Activated CD8-positive, alpha-beta memory T cell treated with anti-CD3 and anti-CD28 coated beads, Interleukin-2, amount 50 U/mL, for 48 hours (primary cell): ENCODE measurements at regions not wholly inside any gene's neighbourhood (a gene's known extent, or its start where the extent isn't known, plus 50 kb on each side); places are given as distances from the start of the nearest gene placed in this dataset.
A peak's percentile ranks its signal among the peaks of the same experiment; 100 is the strongest.
"Not testable (repeated sequence)": the region's sequence is repeated elsewhere in the genome, so short reads cannot be mapped to it uniquely, and the experiment has no call there.

Experiments used
- DNase-seq: peaks from one replicate; pipeline ENCODE4 v3.0.0-alpha.2; 2020

DNA sequence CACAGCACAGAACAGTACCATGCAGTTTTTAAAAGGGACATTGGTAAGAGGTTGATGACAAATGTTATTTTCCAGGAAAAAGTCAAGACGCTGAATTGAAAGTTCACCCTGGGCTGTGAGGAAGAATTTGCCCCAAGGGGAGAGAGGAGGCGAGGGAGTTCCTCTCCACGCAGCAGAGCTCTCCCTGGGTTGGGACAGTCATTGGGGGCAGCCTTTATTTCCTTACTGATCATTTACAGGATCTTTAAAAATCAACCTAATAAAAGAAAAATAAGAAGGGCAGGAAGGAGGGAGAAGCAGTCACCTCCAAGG lies 49.9 kb upstream of the WNT7B start:
- no peak for DNase-seq

DNA sequence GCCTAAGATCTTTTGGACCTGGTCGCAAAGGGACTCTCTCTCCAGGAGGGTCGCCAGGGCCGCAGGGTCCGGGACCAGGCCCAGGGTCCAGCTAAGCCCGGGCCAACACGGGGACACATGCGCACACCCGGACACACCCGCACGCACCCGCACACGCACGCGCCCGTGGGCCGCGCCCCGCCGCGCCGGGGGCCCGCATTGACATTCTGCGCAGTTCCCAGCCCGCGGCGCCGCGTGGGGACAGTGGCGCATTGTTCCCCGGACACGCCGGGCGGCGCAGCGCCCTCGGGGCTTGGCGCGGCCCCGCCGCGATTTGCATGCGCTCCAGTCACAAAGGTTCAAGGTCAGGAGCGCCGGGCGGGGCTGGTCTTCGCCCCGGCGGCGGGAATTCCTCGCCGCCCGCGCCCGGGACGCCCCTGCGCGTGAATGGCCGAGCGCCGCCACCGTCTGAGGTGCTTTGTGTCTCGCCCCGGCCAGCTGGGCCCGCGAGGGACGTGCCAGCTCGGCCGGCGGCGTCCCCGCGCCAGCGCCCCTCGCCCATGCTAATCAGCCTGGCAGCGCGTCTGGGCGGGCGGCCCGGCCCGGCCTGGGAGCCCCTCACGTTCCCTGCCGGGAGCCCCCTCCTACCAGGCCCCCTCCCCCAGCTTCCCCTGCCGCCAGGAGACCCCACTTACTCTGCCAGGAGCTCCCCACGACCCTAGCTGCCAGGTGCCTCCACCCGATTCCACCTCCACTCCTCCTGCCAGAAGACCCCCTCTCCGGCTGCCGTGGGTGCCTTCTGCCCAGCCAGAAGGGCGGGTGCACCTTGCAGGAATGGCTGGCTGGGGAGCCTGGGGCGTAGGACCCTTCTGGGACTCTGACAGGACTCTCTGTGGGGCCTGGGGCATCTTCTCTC lies 50.5 kb upstream of the WNT7B start:
- DNase-seq, result peak; percentile 41

DNA sequence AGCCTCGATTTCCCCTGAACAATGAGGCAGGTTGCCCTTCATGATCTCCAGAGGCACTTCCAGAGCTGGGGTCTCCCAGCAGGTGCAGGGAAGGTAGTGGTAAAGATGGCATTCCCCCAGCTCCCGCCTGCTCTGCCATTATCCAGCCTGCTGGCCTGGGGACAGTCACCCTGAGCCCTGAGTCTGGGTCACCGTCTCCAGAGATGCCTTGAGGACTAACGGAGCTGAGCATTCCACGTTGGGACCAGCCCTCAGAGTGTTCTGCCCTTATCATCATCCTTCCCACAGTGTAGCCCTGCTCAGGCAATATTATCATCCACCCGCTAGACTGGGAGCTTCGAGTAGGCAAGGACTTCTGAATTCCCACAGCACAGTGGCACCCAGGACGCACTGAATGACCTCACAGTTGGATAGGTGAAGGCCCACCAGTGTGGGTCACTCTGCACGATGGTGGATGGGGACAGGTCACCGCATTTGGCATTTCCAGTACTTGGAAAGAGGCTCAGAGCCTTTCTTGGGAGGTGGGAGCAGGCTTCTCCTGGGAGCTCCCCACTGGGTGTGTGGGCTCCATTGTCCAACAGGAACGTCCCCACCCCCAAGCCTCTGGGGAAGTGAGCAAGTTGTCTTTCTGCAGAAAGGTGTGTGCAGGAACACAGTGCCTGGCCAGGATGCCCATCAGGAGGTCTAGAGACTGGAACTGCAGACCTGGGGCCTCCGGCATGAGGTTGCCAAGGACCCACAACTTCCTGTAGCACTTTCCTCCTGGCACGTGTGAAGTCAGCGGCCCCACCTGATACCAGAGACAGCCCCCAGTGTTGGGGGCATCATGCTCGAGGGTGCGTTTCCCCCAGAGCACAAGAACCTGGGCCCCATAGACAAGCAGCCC lies 51.4 kb upstream of the WNT7B start:
- peak; percentile 47 for DNase-seq

DNA sequence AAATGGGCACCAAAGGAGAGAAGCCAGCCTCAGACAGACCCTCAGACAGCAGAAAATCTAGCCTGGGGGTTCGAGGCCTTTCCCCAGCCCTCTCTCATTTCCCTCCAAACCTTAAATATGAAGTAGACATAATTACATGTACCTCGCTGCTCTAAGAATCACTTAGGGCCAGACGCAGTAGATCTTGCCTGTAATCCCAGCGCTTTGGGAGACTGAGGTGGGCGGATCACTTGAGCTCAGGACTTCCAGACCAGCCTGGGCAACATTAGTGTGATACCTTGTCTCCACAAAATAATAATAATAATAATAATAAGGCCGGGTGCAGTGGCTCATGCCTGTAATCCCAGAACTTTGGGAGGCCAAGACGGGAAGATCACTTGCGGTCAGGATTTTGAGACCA lies 52.1 kb upstream of the WNT7B start:
- DNase-seq, result no peak

DNA sequence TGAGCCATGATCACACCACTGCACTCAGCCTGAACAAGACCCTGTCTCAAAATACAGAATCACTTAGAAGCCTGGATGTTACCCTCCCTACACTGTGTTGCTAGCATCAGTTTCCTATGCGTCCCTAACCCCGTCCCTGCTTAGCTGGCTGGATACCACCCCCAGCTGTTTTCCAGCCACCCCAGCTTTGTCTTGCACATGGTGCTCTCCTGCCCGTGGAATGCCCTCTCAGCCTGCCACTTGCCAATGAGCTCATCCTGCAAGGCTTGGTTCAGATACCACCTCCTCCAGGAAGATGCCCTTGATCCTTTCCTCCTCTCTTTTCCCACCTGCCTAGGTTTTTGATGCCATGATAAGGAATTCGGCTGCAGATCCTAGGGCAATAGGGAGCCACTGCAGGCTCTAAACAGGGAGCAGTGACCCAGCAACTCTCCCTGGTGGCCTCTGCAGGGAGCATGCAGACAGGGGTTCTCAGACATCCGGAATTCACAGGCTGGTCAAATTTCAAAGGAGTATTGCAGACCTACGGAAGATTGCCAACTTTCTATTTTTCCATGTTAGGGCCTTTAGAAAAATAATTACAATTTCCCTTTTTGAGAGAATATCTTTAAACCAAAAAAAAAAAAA lies 52.7 kb upstream of the WNT7B start:
- DNase-seq, result peak; percentile 36

DNA sequence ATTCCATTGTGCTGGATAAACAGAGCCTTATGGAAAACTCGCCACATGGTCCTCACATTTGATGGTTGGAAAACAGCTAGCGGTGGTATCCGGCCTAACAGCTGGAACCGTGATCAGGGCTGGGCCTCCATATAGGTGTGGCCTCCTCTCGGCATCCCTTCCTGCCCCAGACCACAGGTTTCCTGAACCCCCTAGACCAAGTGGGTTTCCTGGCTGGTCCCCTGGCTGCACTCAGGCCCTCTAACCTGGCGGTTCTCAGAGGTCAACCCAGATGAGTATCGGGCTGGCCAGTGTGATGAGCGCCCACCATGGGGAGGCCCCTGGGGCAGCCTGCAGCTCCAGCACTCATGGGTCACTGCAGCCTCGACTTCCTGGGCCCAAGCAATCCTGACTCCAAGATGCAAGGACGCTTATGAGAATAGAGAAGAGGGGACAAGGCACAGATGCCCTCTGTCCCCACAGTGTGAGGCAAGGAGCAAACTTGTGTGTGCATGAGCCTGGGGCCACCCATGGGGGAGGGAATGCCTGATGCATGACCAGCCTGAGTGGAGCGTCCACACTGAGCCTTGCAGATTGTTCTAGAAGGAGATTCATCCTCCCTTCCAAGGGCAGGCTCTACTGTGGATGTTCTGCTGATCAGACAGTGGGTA lies 53.4 kb upstream of the WNT7B start:
- DNase-seq, result peak; percentile 38

DNA sequence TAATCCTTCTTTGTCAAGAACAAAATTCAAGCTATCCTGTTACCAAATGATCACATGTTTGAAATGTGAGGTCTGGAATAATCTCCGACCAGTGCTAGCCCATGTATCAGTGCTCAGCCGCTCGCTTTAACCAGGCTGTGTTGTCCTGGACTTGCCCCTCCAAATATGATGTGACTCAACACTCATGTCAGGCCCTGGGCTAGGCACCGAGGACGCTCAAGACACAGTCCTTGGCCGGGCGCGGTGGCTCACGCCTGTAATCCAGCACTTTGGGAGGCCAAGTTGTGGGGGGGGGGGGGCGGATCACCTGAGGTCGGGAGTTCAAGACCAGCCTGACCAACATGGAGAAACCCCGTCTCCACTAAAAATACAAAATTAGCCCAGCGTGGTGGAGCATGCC lies 54.1 kb upstream of the WNT7B start:
- peak; percentile 30 for DNase-seq

DNA sequence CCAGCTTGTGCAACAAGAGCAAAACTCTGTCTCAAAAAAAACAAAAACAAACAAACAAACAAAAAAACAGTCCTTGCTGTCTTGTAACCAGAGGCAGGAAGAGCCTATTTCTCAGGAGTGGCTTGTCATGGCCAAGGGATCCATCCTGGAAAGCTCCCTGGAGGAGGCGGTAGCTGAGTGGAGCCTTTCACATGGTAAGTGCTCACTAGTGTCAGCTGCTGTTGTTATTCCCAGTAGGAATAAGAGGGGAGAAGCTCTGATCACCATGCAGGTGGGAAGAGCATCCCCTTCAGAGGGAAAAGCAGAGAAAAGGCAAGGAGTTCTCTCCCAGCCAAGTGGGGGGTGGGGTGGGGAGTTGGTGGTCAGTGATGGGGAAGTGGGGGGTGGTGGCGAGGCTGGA lies 54.6 kb upstream of the WNT7B start:
- peak; percentile 28 for DNase-seq

DNA sequence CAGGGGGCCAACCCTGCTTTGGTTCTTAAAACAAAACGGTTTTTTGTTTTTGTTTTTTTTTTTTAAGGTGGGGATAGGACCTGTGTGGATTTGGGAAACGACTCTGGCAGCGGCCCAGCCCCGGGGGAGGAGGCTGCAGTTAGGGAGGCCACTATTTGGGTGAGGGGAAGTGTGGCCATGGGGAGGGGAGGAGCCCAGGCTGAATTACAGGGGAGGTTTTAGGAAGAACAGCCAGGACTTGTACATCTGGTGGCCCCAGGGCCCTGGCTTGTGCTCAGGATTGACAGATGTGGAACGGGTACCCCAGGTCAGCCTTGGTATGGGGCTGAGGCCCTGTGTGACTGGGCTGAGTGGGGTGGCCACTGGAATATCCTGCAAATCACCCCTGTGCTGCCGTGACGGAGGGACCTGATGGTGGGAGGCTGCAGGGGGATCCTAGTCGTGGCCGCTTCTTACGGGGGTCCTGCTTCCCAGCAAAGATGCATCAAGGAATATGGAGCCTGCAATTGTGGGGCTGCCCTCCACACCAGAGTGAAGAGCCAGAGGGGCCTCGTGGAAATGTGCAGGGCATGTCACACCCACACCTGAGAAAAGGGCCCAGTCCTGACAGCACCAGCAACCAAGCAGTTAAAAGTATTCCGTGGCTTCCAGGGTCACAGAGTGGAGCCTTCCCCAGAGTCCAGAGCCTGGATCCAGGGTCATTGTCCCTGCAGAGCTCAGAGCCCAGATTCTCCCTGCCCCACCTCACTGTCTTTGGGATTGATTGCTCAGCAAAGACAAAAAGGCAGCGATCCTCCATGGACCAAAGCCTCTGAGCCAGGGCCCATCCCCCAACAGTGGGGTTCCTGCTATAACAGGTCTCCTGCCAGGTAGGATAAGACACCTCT lies 55.2 kb upstream of the WNT7B start:
- DNase-seq, result peak; percentile 38

DNA sequence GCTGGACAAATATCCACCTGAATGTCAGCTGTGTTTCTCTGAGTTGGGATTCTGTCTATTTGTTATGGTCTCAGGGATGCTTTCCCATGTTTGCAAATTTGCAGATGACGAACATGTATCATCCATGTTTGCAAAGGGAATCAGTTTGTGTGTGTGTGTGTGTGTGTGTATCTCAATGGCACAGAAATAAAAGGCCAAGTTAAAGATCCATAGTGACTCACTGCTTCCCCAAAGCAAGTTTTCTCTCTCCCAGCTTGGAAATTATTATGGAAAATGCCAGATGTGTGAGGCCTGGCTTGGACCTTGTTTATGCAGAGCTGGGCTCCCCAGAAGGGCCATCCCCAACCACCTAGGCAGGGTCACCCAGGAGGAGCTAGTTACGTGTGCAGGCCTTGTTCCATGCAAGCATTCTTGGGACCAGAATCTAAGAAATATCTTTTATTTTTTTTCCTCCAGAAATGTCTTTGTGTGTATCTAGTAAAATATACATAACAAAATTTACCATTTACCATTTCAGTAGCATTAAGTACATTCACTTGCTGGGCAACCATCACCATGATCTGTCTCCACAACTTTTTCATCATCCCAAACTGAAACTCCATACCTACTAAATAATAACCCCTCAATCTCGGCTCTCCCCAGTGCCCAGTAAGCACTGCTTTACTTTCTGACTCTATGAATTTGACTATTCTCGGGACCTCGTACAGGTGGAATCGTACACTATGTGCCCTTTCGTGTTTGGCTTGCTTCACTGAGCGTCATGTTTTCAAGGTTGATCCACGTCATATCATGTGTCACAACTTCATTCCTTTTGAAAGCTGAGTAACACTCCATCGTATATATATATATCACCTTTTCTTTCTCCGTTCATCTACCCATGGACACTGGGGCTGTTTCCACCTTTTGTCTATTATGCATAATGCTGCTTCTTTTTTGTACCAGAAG lies 56.6 kb upstream of the WNT7B start:
- peak; percentile 22 for DNase-seq

DNA sequence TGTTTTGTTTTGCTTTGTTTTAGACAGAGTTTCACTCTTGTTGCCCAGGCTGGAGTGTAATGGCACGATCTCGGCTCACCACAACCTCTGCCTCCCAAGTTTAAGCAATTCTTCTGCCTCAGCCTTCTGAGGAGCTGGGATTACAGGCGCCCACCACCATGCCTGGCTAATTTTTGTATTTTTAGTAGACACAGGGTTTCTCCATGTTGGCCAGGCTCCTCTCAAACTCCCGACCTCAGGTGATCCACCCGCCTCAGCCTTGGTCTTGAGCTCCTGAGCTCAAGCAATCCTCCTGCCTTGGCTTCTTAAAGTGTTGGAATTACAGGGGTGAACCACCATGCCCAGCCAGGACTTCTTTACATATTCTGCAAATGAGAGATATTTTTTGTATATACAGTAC lies 57.5 kb upstream of the WNT7B start:
- not testable (repeated sequence) for DNase-seq

DNA sequence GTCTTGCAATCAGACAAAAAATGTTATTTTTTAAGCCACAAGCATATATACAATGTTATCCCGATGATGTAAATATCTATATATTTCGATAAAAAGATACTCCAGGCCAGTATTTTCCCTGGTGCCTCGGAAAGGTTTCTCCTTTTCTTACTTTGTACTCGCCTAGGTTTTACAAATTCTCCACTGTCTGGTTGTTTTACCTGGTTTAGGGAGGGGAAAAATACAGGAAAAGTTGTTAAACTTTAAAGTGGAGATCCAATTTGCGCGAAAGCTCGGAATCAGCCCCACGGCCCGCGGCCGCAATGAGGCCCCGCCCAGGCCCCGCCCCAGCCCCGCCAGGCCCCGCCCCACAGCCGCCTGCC lies 58.4 kb upstream of the WNT7B start:
- no peak for DNase-seq

DNA sequence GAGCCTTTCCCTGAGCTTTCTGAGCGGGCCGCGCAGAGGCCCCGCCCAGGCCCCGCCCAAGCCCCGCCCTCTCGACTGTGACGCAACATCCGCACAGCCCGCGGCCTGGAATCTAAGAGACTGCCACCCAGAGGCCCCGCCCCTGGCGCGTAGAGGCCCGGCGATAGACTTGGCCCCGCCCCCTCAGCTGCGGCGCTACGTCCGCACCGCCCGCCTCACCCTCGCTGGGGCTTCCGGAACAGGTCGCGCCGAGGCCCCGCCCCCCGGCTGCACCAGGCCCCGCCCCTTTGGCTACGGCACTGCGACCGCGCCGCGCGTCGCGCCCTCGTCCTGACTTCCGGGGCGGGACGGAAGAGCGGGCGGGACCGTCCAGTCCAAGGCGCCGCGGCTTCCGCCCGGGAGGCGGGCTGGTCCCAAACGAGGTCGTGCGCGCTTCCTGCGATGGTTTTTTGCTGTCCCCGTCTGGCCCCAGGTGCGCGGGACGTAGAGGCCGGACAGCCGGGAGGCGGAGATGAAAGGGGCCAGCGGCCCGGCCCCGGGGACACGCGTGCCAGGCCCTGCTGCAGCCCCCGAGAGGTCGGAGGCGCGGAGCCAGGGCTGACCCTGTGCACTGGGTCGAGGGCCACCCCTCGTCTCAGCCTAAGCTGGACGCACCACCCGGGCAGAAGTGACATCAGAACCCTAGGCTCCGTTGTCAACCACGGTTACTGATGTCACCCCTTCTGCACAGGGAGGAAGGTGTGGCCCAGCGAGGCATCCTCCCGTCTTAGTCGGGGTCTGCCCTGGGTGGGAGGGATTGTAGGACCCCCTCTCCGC lies 59.0 kb upstream of the WNT7B start:
- peak; percentile 100 for DNase-seq

DNA sequence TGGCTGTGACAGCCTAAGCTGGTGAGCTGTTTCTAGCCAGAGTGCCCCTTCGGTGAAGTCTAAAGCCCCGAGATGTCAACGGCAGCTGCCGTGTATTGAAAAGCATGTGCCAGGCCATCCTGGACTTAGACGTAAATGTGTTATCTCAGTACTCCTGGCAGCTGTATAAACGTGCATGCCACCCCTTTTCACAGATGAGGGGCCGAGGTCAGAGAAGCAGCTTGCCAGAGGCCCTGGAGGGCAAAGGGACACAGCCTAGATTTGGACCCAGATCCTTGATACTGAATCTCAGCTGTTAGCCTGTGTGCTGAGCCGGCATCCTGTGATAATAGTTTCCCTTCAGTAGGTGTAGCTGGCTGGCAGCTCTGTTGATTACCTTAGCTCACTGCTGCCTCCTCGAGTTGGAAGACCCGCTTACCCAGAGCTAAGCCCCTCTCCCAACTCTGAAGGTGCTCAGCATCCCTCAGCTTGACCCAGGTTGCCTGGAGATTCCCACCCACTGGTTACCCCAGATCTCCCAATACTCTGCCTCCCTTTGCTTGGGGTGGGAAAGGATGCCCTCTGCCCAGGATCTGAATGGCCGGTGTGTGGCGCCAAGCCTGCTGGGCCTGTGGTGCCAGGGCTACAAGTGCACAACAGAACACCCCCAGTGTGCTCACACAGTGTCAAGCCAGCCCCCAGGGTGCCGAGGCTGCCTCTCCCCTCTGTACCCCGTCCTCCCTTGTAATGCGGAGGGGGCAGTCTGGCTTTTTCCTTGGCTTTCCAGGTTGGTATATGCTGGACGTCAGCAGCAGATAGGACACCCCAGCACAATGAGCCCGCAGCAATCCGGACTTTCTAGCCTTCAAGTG lies 59.8 kb upstream of the WNT7B start:
- DNase-seq, result peak; percentile 67

DNA sequence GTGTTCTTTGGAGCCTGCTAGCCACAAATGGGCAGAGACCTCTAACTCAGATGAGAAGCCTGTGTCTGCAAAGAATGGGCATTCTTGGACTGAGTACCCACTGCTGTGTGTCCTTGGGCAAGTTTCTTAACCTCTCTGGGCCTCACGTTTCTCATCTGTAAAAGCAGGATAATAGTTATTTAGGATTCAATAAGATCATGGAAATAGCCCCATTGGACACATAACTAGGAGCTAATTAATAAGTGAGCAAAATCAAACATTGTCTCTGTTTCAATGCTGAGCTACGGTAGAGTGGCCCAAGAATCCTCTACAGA lies 61.2 kb upstream of the WNT7B start:
- no peak for DNase-seq

DNA sequence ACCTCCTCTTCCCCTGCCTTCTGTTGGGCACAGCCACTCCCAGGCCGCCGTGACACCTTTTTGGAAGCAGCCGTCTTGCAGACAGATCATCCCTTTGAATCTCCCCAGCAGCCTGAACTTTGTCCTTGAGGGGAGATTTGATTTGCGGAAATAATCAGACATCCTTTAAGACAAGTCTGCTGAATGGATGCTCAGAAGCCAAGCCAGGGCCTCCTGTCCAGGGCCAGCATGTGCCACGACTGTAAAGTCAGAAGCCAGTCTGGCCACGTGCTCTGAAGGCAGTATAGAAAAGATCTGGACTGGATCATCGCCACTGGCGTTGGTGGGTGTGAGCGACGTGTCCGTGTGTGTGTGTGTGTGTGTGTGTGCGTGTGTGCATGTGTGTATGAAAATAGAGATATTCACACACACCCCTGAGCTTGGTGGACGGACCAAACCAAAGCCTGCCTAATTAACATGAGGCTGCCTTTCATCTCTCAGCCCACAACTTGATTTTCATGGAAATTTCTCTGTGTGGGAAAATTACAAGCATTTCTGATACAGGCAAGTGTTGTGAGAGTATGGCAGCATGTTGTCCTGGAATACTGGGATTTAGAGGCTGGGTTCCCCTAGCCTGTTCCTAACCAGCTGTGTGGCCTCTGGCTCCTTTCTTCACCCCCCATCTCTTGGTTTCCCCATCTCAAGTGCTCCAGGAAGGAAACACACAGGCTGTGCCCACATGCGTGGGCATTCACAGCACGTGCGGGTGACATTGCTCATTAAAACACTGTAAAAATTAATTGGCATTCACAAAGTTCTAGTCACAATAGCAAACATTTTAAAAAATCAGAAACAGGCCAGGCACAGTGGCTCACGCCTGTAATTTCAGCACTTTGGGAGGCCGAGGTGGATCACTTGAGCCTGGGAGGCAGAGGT lies 61.8 kb upstream of the WNT7B start:
- peak; percentile 44 for DNase-seq

DNA sequence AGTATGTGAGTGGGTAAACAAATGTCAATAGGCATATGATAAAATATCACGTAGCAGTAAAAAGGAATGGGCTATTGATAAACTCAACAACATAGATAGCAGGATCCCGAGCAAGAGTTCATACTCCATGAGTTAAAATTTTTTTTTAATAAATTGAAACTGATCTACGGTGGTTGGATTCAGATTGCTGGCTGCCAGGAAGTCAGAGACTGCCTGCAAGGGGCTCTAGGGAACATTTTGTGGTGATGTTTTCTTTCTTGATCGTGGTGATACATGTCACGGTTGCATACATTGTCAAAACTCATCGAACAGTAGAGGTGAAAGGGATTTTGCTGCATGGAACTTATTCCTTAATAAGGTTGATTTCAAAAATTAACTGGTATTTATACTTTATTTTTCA lies 62.6 kb upstream of the WNT7B start:
- DNase-seq, result no peak
